IPS-15b (cell line): ENCODE measurements at regions not wholly inside any gene's neighbourhood (a gene's known extent, or its start where the extent isn't known, plus 50 kb on each side); places are given as distances from the start of the nearest gene placed in this dataset.

Experiments used
- H3K27me3 ChIP-seq: one replicate; pipeline ENCODE4 v1.6.1; 2013; ENCODE audit warnings: low read length; ENCODE audit not compliant: control insufficient read depth, insufficient read depth
- H3K36me3 ChIP-seq: one replicate; pipeline ENCODE4 v1.6.1; 2013; ENCODE audit warnings: low read length; ENCODE audit not compliant: control insufficient read depth, insufficient read depth
- H3K4me1 ChIP-seq: one replicate; pipeline ENCODE4 v1.6.1; 2013; ENCODE audit warnings: mild to moderate bottlenecking, low read length; ENCODE audit not compliant: control insufficient read depth, insufficient read depth
- H3K4me3 ChIP-seq: one replicate; pipeline ENCODE4 v1.5.1; 2013; ENCODE audit warnings: low read depth, low read length
- H3K9ac ChIP-seq: one replicate; pipeline ENCODE4 v1.6.1; 2013; ENCODE audit warnings: low read depth, mild to moderate bottlenecking, low read length
- H3K9me3 ChIP-seq: one replicate; pipeline ENCODE4 v1.6.1; 2013; ENCODE audit warnings: mild to moderate bottlenecking, low read length; ENCODE audit not compliant: control insufficient read depth, insufficient read depth

DNA sequence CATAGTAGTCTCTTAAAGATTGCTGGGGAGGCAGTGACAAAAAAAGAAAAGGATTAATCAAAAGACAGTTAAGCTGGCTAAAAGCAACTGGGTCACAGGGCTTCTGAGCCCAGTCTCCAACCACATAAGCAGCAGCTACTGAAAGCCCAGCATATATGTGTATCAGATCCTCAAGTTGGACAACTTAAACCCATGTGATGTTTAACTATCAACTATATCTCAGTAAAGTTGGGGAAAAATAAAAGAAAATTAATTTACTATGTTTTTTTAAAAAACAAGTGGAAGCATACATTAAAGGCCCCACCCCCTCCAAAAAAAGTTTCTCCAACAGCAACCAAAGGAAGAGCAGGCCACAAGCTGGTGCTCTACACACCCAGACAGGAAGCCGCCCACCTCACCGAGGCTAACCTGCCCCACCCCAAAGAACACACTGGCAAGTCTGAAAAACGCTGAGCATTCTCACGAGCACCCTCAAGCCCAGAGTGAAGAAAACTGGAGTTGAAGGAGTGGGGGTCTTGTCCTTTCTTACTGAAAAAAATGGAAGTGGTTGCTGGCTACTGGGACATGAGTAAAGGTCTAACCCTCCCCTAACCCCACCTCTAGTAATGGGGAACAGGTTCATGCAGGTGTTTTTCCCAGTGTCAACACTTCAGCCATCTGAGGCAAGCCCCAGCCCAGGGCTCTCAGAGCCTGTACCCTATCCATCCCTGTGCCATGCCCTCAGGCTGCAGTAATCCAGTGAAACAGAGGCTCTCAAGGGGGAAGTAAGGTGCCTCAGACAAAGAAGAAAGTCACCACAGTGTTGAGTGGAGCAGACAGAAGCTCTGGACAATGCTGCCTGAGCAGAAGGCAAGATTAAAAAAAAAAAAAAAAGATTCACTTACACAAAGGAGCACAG lies 106.3 kb downstream of the GYPC start:
- no peak overlapping the region for H3K4me3 ChIP-seq
- no peaks in the 10 kb centered on the region for H3K36me3 ChIP-seq
- no peak overlapping the region for H3K9ac ChIP-seq

GRCh38 chr2:126764686-126765265 lies 108.8 kb downstream of the GYPC start:
- Histone ChIP-seq H3K9ac (no peak overlapping the region), H3K27me3 (no peaks in the 10 kb centered on the region), H3K9me3 (no peaks in the 10 kb centered on the region), H3K4me1 (no peaks in the 10 kb centered on the region), H3K36me3 (no peaks in the 10 kb centered on the region), H3K4me3 (no peak overlapping the region)

More for the DNA sequence above, 106.3 kb downstream of the GYPC start:
- Histone ChIP-seq H3K9me3 (no peaks in the 10 kb centered on the region), H3K27me3 (no peaks in the 10 kb centered on the region), H3K4me1 (peaks cover 7% of the 10 kb centered on the region)

GRCh38 chr2:126765395-126765794 lies 109.4 kb downstream of the GYPC start:
- Histone ChIP-seq H3K4me1 (no peaks in the 10 kb centered on the region), H3K9ac (no peak overlapping the region), H3K4me3 (no peak overlapping the region), H3K27me3 (no peaks in the 10 kb centered on the region), H3K36me3 (no peaks in the 10 kb centered on the region), H3K9me3 (no peaks in the 10 kb centered on the region)

DNA sequence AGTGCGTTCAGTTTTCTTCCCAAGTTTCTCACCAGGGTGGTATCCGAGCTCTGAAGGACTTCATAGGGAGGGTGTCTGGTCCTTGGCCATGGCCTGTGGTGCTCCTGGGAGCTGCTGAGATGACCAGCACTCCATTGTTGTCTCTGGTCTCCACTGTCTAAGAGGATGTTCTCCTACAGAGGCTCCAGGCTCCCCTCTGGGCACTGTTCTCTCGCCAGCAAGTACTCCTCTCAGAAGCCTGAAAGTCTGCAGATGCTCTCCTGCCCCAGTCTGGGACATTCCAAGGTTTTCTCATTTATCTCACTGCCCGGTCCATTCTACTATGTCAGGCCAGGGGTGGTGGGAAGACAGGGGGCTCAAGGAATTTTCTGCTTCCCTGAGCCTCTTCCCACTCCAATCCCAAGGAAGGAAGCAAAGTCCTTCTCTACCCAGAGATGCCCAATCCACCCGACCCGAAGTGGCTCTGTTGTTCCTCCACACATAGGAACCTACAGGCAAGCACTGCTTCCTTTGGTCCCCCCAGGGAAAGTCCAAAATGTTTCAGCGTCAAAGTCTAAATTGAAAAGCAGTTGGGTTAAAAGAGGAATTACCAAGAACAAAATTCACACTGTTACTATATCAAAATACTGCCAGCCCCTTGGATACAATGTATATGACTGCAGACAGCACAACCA lies 110.5 kb downstream of the GYPC start:
- H3K4me3 ChIP-seq: no peak overlapping the region
- H3K9ac ChIP-seq: no peak overlapping the region
- H3K9me3 ChIP-seq: no peaks in the 10 kb centered on the region
- H3K4me1 ChIP-seq: no peaks in the 10 kb centered on the region
- no peaks in the 10 kb centered on the region for H3K36me3 ChIP-seq
- peaks cover 2% of the 10 kb centered on the region for H3K27me3 ChIP-seq

DNA sequence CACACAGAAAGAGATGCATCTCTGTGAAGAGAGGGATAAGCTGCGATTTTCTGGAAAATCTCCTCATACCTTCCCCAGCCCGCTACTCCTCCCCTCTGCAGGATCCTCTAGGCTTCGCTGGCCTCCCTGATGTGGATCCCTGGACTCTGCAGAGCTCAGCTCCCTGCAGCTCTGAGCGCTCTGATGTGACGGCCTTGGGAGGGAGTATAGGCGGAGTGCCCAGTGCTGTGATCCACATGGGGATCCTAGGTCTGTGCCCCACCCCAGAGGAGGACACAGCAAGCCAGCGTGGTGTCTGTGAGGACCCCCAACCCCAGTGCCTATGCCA lies 111.0 kb downstream of the GYPC start:
- Histone ChIP-seq H3K9ac (no peak overlapping the region), H3K4me1 (no peaks in the 10 kb centered on the region), H3K27me3 (peaks cover 2% of the 10 kb centered on the region), H3K36me3 (no peaks in the 10 kb centered on the region), H3K9me3 (no peaks in the 10 kb centered on the region), H3K4me3 (no peak overlapping the region)

GRCh38 chr2:126769118-126769517 lies 113.2 kb downstream of the GYPC start:
- no peaks in the 10 kb centered on the region for H3K4me1 ChIP-seq
- peaks cover 2% of the 10 kb centered on the region for H3K27me3 ChIP-seq
- H3K36me3 ChIP-seq: no peaks in the 10 kb centered on the region

GRCh38 chr2:126770466-126770865 lies 114.5 kb downstream of the GYPC start:
- Histone ChIP-seq H3K27me3 (peaks cover 3% of the 10 kb centered on the region), H3K9me3 (no peaks in the 10 kb centered on the region), H3K4me3 (no peak overlapping the region), H3K9ac (no peak overlapping the region), H3K4me1 (no peaks in the 10 kb centered on the region), H3K36me3 (no peaks in the 10 kb centered on the region)

More at GRCh38 chr2:126769118-126769517, 113.2 kb downstream of the GYPC start:
- Histone ChIP-seq H3K9ac (no peak overlapping the region), H3K4me3 (no peak overlapping the region), H3K9me3 (no peaks in the 10 kb centered on the region)

GRCh38 chr2:126771094-126771493 lies 115.1 kb downstream of the GYPC start:
- peaks cover 6% of the 10 kb centered on the region for H3K27me3 ChIP-seq
- no peak overlapping the region for H3K4me3 ChIP-seq
- H3K9me3 ChIP-seq: no peaks in the 10 kb centered on the region
- no peak overlapping the region for H3K9ac ChIP-seq
- H3K36me3 ChIP-seq: no peaks in the 10 kb centered on the region
- H3K4me1 ChIP-seq: no peaks in the 10 kb centered on the region

DNA sequence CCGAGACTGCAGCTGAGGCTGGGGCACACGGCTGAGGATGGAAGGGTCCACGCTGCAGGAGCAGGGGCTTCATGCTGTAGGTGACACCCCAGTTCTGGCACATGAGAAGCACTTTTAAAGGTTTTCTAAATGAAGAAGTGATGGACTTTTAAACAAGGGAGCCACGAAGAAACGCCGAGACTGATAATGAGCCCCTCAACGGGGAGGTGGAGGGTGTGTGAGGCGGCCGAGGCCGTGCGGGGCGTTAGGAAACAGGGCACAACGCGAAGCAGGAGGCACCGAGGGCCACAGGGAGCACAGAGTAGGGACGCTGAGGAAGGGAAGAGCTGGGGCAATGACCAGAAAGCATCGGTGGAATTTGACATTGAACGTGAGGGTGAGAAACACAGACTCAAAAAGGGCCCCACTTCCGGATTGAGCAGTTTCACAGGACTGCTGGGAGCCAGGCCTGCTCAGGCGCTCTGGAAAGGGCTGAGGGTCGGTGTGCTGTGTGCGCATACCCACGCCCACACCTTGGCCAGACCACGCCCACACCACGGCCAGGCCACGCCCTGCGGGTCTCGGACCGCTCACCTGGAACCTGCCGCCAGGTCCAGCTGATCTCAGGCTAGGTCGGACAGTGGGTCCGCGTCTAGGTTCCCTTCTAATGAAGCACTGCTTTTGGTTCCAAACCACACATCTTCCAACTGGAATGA lies 115.7 kb downstream of the GYPC start:
- Histone ChIP-seq H3K9ac (no peak overlapping the region), H3K4me3 (no peak overlapping the region), H3K9me3 (no peaks in the 10 kb centered on the region), H3K4me1 (no peaks in the 10 kb centered on the region), H3K27me3 (peaks cover 8% of the 10 kb centered on the region), H3K36me3 (no peaks in the 10 kb centered on the region)

GRCh38 chr2:126774290-126774689 lies 118.3 kb downstream of the GYPC start:
- H3K27me3 ChIP-seq: peaks cover 8% of the 10 kb centered on the region
- H3K4me1 ChIP-seq: no peaks in the 10 kb centered on the region
- no peak overlapping the region for H3K9ac ChIP-seq
- no peak overlapping the region for H3K4me3 ChIP-seq
- no peaks in the 10 kb centered on the region for H3K9me3 ChIP-seq
- no peaks in the 10 kb centered on the region for H3K36me3 ChIP-seq

- no peak overlapping the region for H3K4me3 ChIP-seq
- no peaks in the 10 kb centered on the region for H3K36me3 ChIP-seq
- H3K4me1 ChIP-seq: no peaks in the 10 kb centered on the region
- H3K9ac ChIP-seq: no peak overlapping the region
- no peaks in the 10 kb centered on the region for H3K9me3 ChIP-seq
- H3K27me3 ChIP-seq: peaks cover 8% of the 10 kb centered on the region
These were observed 118.8 kb downstream of the GYPC start for GRCh38 chr2:126774761-126775160.
